SK-N-SH treated with all-trans-retinoic acid at 6 μM for 48 hours (cell line): ENCODE measurements at regions not wholly inside any gene's neighbourhood (a gene's known extent, or its start where the extent isn't known, plus 50 kb on each side); places are given as distances from the start of the nearest gene placed in this dataset.

ENCODE experiments used
- BACH2 ChIP-seq: fragments of 250-450 bp; sonication (Bioruptor Pico); IDR thresholded peaks from 2 replicates; pipeline ENCODE4 v1.9.0; 2021; ENCODE audit warnings: mild to moderate bottlenecking, borderline replicate concordance
- CSDC2 ChIP-seq: fragments of 250-450 bp; sonication (Bioruptor Pico); IDR thresholded peaks from 2 replicates; pipeline ENCODE4 v1.5.0; 2020; ENCODE audit warnings: mild to moderate bottlenecking, moderate library complexity
- ESRRG ChIP-seq: fragments of 250-450 bp; sonication (Bioruptor Pico); IDR thresholded peaks from 2 replicates; pipeline ENCODE4 v1.6.1; 2021; ENCODE audit warnings: mild to moderate bottlenecking
- GLIS3 ChIP-seq: fragments of 250-450 bp; sonication (Bioruptor Pico); IDR thresholded peaks from 2 replicates; pipeline ENCODE4 v1.5.0; 2020; ENCODE audit warnings: mild to moderate bottlenecking, moderate library complexity
- ISL1 ChIP-seq: fragments of 250-450 bp; sonication (Bioruptor Pico); IDR thresholded peaks from 2 replicates; pipeline ENCODE4 v2.1.2; 2022; ENCODE audit warnings: mild to moderate bottlenecking, moderate library complexity
- RARB ChIP-seq: fragments of 250-450 bp; sonication (Bioruptor Pico); IDR thresholded peaks from 2 replicates; pipeline ENCODE4 v1.8.0; 2021; ENCODE audit warnings: mild to moderate bottlenecking, moderate library complexity
- TCF4 ChIP-seq: fragments of 250-450 bp; sonication (Bioruptor Pico); IDR thresholded peaks from 2 replicates; pipeline ENCODE4 v1.8.0; 2021; ENCODE audit warnings: mild to moderate bottlenecking, moderate library complexity, borderline replicate concordance
- TOX ChIP-seq: fragments of 250-450 bp; sonication (Bioruptor Pico); IDR thresholded peaks from 2 replicates; pipeline ENCODE4 v1.8.0; 2021; ENCODE audit warnings: mild to moderate bottlenecking, moderate library complexity, borderline replicate concordance
- ZFP30 ChIP-seq: fragments of 450-650 bp; formaldehyde crosslinking; IDR thresholded peaks from 2 replicates; pipeline ENCODE4 v1.5.0; 2022; ENCODE audit warnings: mild to moderate bottlenecking, moderate library complexity
- ZNF70 ChIP-seq: fragments of 450-650 bp; formaldehyde crosslinking; IDR thresholded peaks from 2 replicates; pipeline ENCODE4 v1.5.0; 2020; ENCODE audit warnings: mild to moderate bottlenecking, moderate library complexity
- TF ChIP-seq, protein P1 (sequence below): fragments of 250-450 bp; sonication (Bioruptor Pico); IDR thresholded peaks from 2 replicates; pipeline ENCODE4 v1.8.0; 2020; ENCODE audit warnings: mild to moderate bottlenecking, moderate library complexity, borderline replicate concordance

- no peak for TF ChIP-seq ESRRG
- TF ChIP-seq TOX (CRISPR knock-in tag): no peak
- TF ChIP-seq ZNF70 (CRISPR knock-in tag): no peak
- no peak for TF ChIP-seq RARB (CRISPR knock-in tag)
- TF ChIP-seq, protein P1, sequence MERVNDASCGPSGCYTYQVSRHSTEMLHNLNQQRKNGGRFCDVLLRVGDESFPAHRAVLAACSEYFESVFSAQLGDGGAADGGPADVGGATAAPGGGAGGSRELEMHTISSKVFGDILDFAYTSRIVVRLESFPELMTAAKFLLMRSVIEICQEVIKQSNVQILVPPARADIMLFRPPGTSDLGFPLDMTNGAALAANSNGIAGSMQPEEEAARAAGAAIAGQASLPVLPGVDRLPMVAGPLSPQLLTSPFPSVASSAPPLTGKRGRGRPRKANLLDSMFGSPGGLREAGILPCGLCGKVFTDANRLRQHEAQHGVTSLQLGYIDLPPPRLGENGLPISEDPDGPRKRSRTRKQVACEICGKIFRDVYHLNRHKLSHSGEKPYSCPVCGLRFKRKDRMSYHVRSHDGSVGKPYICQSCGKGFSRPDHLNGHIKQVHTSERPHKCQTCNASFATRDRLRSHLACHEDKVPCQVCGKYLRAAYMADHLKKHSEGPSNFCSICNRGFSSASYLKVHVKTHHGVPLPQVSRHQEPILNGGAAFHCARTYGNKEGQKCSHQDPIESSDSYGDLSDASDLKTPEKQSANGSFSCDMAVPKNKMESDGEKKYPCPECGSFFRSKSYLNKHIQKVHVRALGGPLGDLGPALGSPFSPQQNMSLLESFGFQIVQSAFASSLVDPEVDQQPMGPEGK (CRISPR knock-in tag): no peak
- no peak for TF ChIP-seq TCF4 (CRISPR knock-in tag)
- TF ChIP-seq ZFP30 (CRISPR knock-in tag): no peak
- TF ChIP-seq BACH2 (CRISPR knock-in tag): no peak
- no peak for TF ChIP-seq GLIS3
- no peak for TF ChIP-seq ISL1 (CRISPR knock-in tag)
- no peak for TF ChIP-seq CSDC2 (CRISPR knock-in tag)
Observed at GRCh38 chr6:169847141-169847674, 95.8 kb downstream of the ERMARD start.
